GM12892 (cell line): ENCODE measurements at regions not wholly inside any gene's neighbourhood (a gene's known extent, or its start where the extent isn't known, plus 50 kb on each side); places are given as distances from the start of the nearest gene placed in this dataset.

ENCODE experiments used
- POLR2A ChIP-seq: IDR thresholded peaks from 2 replicates; pipeline ENCODE4 v1.6.1; 2011; ENCODE audit warnings: low read depth, low read length, control low read depth
- POLR2AphosphoS5 ChIP-seq: IDR thresholded peaks from 2 replicates; pipeline ENCODE4 v1.6.1; 2011; ENCODE audit warnings: low read depth, low read length, control low read depth
- TAF1 ChIP-seq: IDR thresholded peaks from 2 replicates; pipeline ENCODE4 v1.6.1; 2011; ENCODE audit warnings: low read depth, mild to moderate bottlenecking, control low read depth, low read length, borderline replicate concordance

DNA sequence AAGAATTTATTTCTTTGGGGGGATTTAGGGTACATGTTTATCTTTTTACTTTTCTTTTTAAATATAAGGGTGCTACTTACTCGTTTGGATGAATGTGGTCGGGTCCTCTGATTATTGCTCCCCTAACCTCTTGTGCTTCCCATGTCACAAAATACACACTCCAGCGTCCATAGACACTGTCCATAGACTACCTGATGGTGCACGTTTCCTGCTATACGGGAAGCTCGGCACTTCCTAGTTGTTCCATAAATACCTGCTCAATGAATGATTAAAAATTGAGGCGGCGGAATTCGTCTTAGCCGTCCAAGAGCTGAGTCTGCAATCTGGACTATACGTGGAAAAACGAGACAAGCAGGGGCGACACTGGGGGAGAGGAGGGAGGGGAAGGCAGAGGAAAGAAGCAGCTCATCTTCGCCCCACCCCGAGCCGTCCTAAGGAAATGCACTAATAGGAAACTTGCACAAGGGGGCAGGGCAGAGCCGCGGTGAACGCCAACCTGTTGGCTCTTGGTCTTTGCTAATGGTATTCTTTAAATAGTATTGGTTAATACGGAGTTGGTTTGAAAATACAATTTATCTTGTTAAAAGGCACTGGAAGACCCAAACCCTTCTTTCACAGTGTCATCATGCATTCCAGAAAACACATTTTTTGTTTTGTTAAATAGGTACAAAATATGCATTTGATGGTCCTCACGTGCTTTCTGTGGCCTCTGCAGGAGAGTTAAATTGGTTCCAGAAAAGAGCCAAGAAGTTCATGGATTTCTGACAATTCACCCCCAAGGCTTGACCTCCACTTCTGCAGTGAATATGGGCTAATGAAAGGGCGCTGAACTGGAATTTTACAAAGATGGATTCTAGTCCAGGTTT, 73.0 kb upstream of the KCTD1 start:
- no peak for TF ChIP-seq POLR2AphosphoS5
- no peak for TF ChIP-seq TAF1
- TF ChIP-seq POLR2A = no peak
